B cell (primary cell): ENCODE measurements at regions not wholly inside any gene's neighbourhood (a gene's known extent, or its start where the extent isn't known, plus 50 kb on each side); places are given as distances from the start of the nearest gene placed in this dataset.

Experiments
- ATAC-seq: fragments of 200-7000 bp; cut with Tn5 transposase; one replicate; pipeline ENCODE4 v1.10.0; 2021; ENCODE audit warnings: low read depth, mild to moderate bottlenecking, moderate number of reproducible peaks, moderate library complexity
- CTCF ChIA-PET: fragments of 350-600 bp; sonication (Branson Sonifier 250); formaldehyde crosslinking; loops from one replicate; lab custom pipeline; 2021; ENCODE audit warnings: antibody characterized with exemption, inconsistent platforms; lab: Charles Lee
- POLR2A ChIA-PET: fragments of 350-600 bp; sonication (Branson Sonifier 250); formaldehyde crosslinking; loops from one replicate; lab custom pipeline; 2021; ENCODE audit warnings: antibody characterized with exemption; lab: Charles Lee
- DNase-seq: peaks from one replicate; pipeline ENCODE4 v3.0.0; 2013
- H2AFZ ChIP-seq: 2 replicates; pipeline ENCODE4 v1.6.1; 2012; ENCODE audit warnings: mild to moderate bottlenecking, low read depth, low read length; ENCODE audit not compliant: insufficient read depth, poor library complexity, severe bottlenecking
- H3K27ac ChIP-seq, 2 donors: 1 replicate in 1 of 2; 2 replicates in 1 of 2; pipeline ENCODE4 v1.5.1; 2012 to 2013; ENCODE audit warnings: low read length in 2 of 2, mild to moderate bottlenecking in 2 of 2, moderate library complexity in 1 of 2
- H3K27me3 ChIP-seq, 4 experiments: fragments of 200-600 bp in 1 of 4; sonication (generic) in 1 of 4; replicated peaks in 1 of 4; 1 replicate in 2 of 4; 2 replicates in 2 of 4; pipeline versions ENCODE4 v1.6.1 to v1.7.0; 2013 to 2016; ENCODE audit warnings: low read length in 3 of 4, mild to moderate bottlenecking in 2 of 4, mixed read lengths in 1 of 4, moderate library complexity in 1 of 4; ENCODE audit not compliant: insufficient read depth in 4 of 4, control insufficient read depth in 3 of 4; ENCODE audit errors: control extremely low read depth in 1 of 4
- H3K36me3 ChIP-seq, 2 experiments: replicated peaks in 1 of 2; 1 replicate in 1 of 2; 2 replicates in 1 of 2; pipeline versions ENCODE4 v1.6.1 to v1.7.1; 2013; ENCODE audit warnings: low read length in 1 of 2; ENCODE audit not compliant: insufficient read depth in 2 of 2, control insufficient read depth in 1 of 2; ENCODE audit errors: control extremely low read depth in 1 of 2, extremely low read depth in 1 of 2
- H3K4me1 ChIP-seq, 2 donors: fragments of 200-600 bp in 1 of 2; sonication (generic) in 1 of 2; 1 replicate in 1 of 2; 2 replicates in 1 of 2; pipeline versions ENCODE4 v1.5.1 to v1.6.1; 2013 to 2017; ENCODE audit warnings: low read length in 2 of 2; ENCODE audit not compliant: control insufficient read depth in 2 of 2, insufficient read depth in 2 of 2
- H3K4me2 ChIP-seq: replicated peaks from 2 replicates; pipeline ENCODE3; 2012; ENCODE audit warnings: mild to moderate bottlenecking, low read depth, low read length; ENCODE audit not compliant: poor library complexity, severe bottlenecking
- H3K4me3 ChIP-seq, 5 experiments: fragments of 200-600 bp in 1 of 5; sonication (generic) in 1 of 5; 1 replicate in 3 of 5; 2 replicates in 2 of 5; pipeline versions ENCODE4 v1.5.1 to v1.7.0; 2011 to 2016; ENCODE audit warnings: low read length in 4 of 5, mild to moderate bottlenecking in 4 of 5, low read depth in 2 of 5, control low read depth in 1 of 5, moderate library complexity in 1 of 5; ENCODE audit not compliant: insufficient read depth in 1 of 5; ENCODE audit errors: control extremely low read depth in 1 of 5, extremely low read depth in 1 of 5
- H3K79me2 ChIP-seq: fragments of 200-600 bp; sonication (generic); one replicate; pipeline ENCODE4 v1.6.0; 2016; ENCODE audit warnings: low read length; ENCODE audit not compliant: control insufficient read depth, insufficient read depth
- H3K9ac ChIP-seq: fragments of 200-600 bp; sonication (generic); 2 replicates; pipeline ENCODE4 v1.6.1; 2017; ENCODE audit warnings: mild to moderate bottlenecking, low read length, moderate library complexity
- H3K9me3 ChIP-seq, 3 donors: one replicate each; pipeline versions ENCODE4 v1.6.1 to v1.7.1; 2013; ENCODE audit warnings: low read length in 2 of 3; ENCODE audit not compliant: control insufficient read depth in 2 of 3, insufficient read depth in 1 of 3; ENCODE audit errors: control extremely low read depth in 1 of 3
- H4K20me1 ChIP-seq: 2 replicates; pipeline ENCODE4 v1.6.0; 2012; ENCODE audit warnings: mild to moderate bottlenecking, low read length; ENCODE audit not compliant: insufficient read depth, control insufficient read depth, poor library complexity, severe bottlenecking
- H3K27ac Mint-ChIP-seq: one replicate; pipeline ENCODE4 v1.8.0; 2021; ENCODE audit warnings: mixed read lengths
- H3K27me3 Mint-ChIP-seq: one replicate; pipeline ENCODE4 v1.8.0; 2021; ENCODE audit warnings: mixed read lengths
- H3K4me1 Mint-ChIP-seq: one replicate; pipeline ENCODE4 v1.8.0; 2021; ENCODE audit warnings: mixed read lengths
- H3K4me3 Mint-ChIP-seq: one replicate; pipeline ENCODE4 v1.8.0; 2021; ENCODE audit warnings: mixed read lengths
- H3K9me3 Mint-ChIP-seq: one replicate; pipeline ENCODE4 v1.8.0; 2022; ENCODE audit warnings: mixed read lengths; ENCODE audit not compliant: insufficient read depth
- CTCF ChIP-seq: fragments of 200-600 bp; IDR thresholded peaks from one replicate; pipeline ENCODE4 v1.8.0; 2022; ENCODE audit warnings: antibody characterized with exemption, mild to moderate bottlenecking
- EZH2 ChIP-seq: IDR thresholded peaks from 2 replicates; pipeline ENCODE4 v1.6.1; 2012; ENCODE audit warnings: borderline replicate concordance, low read depth, mild to moderate bottlenecking, moderate library complexity, low read length; ENCODE audit not compliant: insufficient read depth, poor library complexity, severe bottlenecking
- WGBS: methylation state at CpG from one replicate; pipeline ENCODE4 v1.1.5; 2013; ENCODE audit warnings: missing lambda C conversion rate; ENCODE audit not compliant: insufficient coverage; 5-methylcytosine and 5-hydroxymethylcytosine counted together
- intact Hi-C: fragments of 100-400 bp; cut with micrococcal nuclease; formaldehyde crosslinking; loops from one replicate; pipeline ENCODE4 v1.10.0; 2022

GRCh38 chr14:101255765-101256125, 305.6 kb upstream of the DIO3 start:
- CTCF ChIA-PET: no interaction called here
- DNase-seq: no peak
- Mint-ChIP-seq H3K27ac (no peak overlapping the region), H3K27me3 (no peaks in the 10 kb centered on the region), H3K9me3 (no peaks in the 10 kb centered on the region), H3K4me3 (no peak overlapping the region), H3K4me1 (no peaks in the 10 kb centered on the region)
- no peak overlapping the region for H3K4me3 ChIP-seq
- TF ChIP-seq CTCF: no peak
- no peak for TF ChIP-seq EZH2
- no peak for ATAC-seq
- WGBS: 81% methylated on average over 2 of the region's 8 CpGs
- no peaks in the 10 kb centered on the region for H4K20me1 ChIP-seq
- H3K79me2 ChIP-seq: no peaks in the 10 kb centered on the region
- POLR2A ChIA-PET: no interaction called here
- peaks cover 0 to 11% (median 0%) of the 10 kb centered on the region in 3 donors for H3K9me3 ChIP-seq
- no peaks in the 10 kb centered on the region for H3K27me3 ChIP-seq
- H3K4me1 ChIP-seq: no peaks in the 10 kb centered on the region
- H3K9ac ChIP-seq: no peak overlapping the region
- no peaks in the 10 kb centered on the region for H3K36me3 ChIP-seq
- no peak overlapping the region for H3K27ac ChIP-seq
- intact Hi-C loops: no loop called here
- H2AFZ ChIP-seq: no peak overlapping the region
- H3K4me2 ChIP-seq: no peak overlapping the region

- 86% methylated on average over 3 of the region's 5 CpGs for WGBS
- Histone ChIP-seq H3K79me2 (no peaks in the 10 kb centered on the region), H3K27ac (no peak overlapping the region), H3K9ac (no peak overlapping the region), H3K36me3 (no peaks in the 10 kb centered on the region), H3K4me1 (no peaks in the 10 kb centered on the region), H3K27me3 (no peaks in the 10 kb centered on the region), H4K20me1 (no peaks in the 10 kb centered on the region), H2AFZ (no peak overlapping the region), H3K9me3 (peaks cover 0 to 11% (median 0%) of the 10 kb centered on the region in 3 donors), H3K4me2 (no peak overlapping the region), H3K4me3 (no peak overlapping the region)
- DNase-seq: no peak
- POLR2A ChIA-PET: no interaction called here
- Mint-ChIP-seq H3K27me3 (no peaks in the 10 kb centered on the region), H3K4me3 (no peak overlapping the region), H3K27ac (no peak overlapping the region), H3K9me3 (no peaks in the 10 kb centered on the region), H3K4me1 (no peaks in the 10 kb centered on the region)
- ATAC-seq: no peak
- CTCF ChIA-PET: no interaction called here
- intact Hi-C loops: no loop called here
- TF ChIP-seq EZH2 (no peak), CTCF (no peak)
These were observed 305.0 kb upstream of the DIO3 start for GRCh38 chr14:101256266-101256665.
